ENCODE measurements at regions not wholly inside any gene's neighbourhood (a gene's known extent, or its start where the extent isn't known, plus 50 kb on each side); places are given as distances from the start of the nearest gene placed in this dataset.

- TF ChIP-seq CTCF (IDR thresholded peaks at IDR 0.05) (no peak), EP300 (IDR thresholded peaks at IDR 0.05) (no peak), POLR2A (IDR thresholded peaks at IDR 0.05) (no peak)
Measured at GRCh38 chr2:23132823-23133595, 252.0 kb upstream of the KLHL29 start.

Data from ovary (tissue), 3 donors.